ENCODE measurements at regions not wholly inside any gene's neighbourhood (a gene's known extent, or its start where the extent isn't known, plus 50 kb on each side); places are given as distances from the start of the nearest gene placed in this dataset.
"Not testable (repeated sequence)": the region's sequence is repeated elsewhere in the genome, so short reads cannot be mapped to it uniquely, and the experiment has no call there.

DNA sequence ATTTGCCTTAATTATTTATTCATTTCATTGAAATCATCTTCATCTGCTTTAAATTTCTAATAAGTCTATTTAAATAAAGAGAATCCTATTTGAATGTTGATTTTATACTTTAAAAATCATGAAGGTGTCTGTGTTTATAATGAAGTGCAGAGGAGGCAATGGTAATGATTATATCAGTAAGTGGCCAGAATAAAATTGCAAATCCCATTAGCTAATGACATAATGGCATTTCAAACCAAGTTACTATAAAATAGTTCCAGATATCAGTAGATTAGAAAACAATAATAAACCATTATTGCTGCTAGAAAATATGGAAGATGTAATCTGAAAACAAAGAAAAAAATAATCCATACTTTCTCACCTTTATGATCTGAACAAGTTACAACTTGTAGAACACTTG, 647.8 kb upstream of the KLHL1 start:
- no peak for DNase-seq

DNA sequence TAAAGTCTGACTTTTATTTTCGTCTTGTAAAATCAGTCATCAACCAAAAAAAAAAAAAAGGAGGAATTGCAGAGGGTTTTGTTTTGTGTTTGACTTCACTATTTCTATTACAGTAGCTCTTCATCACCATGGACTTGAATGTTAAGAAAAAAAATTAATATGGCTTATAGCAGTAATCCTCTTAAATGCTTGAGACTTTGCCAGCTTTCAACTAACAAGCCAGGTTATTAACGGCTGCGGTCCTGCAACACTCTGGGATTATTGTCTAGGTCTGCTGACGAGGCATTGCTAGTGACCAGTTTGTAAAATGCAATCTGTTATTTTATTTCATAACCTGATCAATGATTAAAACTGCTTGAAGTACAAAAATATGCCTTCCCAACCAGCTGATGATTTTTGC, 647.2 kb upstream of the KLHL1 start:
- no peak for DNase-seq

DNA sequence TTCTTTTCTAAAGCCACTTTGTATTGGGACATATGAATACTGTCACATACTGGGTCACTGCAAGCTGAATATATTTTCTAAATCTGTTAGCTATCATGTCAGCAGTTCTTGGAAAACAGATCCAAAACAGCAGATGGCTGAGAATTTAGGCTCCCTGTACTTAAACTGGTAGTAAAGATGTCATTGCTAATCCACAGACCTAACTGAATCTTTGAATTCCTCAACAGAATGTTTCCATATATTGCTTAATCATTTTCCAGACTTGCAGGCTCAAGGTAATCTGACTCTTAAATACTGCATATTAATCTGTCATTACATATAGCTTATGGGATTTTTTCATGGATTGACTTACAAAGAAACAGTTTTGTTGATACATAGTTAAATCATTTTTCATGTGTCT, 639.0 kb upstream of the KLHL1 start:
- no peak for DNase-seq

DNA sequence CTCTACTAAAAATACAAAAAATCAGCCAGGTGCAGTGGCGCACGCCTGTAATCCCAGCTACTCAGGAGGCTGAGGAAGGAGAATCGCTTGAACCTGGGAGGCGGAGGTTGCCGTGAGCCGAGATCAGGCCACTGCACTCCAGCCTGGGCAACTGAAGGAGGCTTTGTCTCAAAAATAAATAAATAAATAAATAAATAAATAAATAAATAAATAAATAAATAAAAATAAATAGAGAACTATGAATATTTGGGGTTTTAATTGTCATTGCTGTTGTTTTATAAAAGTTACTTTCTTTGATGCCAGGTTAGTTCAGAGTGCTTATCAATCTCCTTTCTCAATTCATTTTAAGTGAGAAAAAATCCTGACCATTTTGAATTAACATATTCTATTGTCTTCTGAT, 638.2 kb upstream of the KLHL1 start:
- DNase-seq: not testable (repeated sequence)

DNA sequence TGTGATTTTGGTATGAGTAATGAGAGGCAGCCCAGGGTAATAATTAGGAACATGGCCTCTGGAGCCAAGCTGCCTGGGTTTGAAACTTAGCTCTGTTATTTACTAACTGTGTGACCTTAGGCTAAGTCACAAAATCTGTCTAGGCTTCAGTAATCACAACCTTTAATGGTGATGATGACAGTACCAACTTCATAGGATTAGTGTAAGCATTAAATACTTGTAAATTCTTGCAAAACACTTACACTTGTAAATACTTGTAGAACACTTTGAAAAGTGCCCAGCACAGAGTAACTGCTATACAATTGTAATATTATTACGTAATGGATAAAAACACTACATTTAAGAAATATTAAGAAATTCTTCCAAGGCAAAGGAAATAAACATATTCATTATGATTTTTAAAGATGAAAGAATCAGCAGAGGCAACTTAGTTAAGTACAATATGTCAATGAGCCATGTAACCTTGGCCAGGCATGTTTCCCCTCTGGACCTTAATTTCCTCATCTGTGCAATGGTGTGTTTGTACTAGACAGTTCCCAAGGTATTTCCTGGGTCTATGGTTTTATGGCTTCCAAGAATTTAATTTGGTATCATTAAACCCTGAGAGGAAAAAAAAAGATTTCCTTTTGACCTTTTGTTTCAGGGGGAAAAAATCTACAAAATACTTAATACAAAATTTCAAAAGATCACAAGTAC, 628.5 kb upstream of the KLHL1 start:
- no peak for DNase-seq

DNA sequence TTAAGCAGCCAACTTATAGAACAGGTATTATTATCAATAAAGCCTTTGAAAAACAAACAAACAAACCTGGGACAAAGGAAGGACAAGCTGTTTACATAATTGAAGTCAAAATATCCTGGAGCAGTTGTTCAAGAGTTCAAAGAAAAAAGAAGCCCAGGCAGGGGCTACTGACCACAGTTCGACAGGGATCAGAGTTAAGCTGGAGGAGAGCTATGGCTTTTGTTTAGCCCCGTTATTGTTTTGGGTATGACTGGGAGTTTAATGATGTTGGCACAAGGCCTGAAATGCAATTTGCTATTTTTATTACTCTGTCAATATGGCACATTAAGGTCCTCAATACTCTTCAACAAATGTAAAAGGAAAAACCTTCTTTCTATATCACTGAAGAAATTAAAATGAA, 624.4 kb upstream of the KLHL1 start:
- no peak for DNase-seq

DNA sequence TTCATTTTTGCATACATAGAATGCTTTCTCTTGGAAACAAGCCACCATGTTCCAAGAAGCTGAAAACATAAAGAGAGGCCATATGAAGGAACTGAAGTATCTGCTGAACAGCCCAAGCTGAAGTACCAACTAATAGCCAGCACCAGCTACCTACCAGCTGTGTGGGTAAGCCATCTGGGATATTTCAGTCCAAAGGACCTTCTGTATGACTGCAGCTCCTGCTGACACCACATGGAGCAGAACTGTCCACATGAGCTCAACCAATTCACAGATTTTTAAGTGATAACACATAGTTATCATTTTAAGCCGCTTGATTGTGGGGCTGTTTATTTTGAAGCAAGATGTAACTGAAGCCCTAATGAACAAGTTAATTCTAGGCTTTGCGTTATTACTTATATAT, 621.1 kb upstream of the KLHL1 start:
- DNase-seq: no peak

DNA sequence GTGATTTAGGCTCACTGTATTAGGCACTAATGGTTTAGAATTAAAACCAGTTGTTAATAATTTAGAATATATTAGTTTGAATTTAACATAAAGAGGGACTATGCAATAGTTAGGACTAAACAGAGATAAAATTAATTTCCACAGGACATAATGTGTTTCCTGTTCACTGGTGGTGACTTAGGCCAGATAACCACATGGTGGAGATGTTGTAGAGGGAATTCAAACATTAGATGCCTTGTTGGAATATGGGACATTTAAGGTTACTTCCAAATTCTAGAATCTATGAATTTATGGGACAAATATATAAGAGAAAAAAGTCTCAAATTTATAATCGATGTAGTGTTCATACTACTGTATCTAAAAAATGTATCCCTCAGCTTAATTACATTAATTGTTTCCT, 615.5 kb upstream of the KLHL1 start:
- DNase-seq: no peak

DNA sequence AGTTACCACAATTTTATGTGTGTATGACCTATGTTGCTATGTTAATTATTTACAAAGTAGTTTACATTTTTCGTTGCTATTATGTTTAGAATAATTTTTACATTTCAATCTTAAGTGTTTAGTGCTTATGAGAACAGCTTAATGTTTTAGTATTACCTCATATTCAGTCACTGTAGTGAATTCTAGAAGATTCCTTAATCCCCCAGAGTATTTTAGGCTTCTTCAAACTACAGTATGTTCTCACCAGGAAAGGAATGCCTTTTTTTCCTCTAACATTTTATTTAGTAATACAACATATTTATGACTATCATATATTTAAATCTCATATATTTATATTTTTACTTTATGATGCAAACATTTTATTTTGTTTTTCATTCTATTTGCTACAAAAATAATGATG, 612.1 kb upstream of the KLHL1 start:
- no peak for DNase-seq

DNA sequence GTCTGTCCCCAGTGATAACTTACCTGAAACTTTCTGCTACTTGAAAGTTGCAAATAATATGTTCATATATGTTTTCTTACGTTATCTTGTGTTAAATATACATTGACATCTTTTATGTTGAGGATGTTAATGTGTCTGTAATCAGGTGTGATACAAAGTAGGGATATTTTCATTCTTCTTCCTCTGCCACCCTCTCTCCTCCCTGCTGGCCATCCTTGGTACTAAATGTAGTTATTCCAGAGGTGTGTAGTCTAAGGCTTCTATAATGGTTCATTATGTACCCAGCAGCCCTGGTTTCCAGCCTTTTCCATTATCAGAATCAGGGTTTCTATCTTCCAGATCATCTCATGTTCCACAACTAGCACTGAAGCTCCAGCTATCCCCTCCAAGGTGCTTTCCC, 606.7 kb upstream of the KLHL1 start:
- DNase-seq: no peak

DNA sequence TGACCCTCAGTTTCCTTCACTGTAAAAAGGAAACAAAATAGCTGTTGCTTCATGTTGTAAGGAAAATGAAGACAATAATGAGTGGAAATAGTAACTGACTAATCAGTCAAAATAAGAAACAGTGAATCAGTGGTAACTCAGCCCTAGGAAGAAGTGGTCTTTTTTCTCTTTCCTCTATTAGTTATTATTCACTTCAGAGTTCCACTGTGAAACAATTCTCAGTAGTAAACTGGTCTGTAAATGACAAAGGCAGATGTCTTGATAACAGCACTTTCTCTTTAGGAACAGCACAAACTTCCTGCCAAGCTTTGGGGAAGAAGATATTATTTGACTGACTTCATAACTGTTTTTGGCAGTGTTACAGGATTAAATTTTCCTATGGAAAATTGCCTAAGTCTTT, 600.5 kb upstream of the KLHL1 start:
- no peak for DNase-seq

DNA sequence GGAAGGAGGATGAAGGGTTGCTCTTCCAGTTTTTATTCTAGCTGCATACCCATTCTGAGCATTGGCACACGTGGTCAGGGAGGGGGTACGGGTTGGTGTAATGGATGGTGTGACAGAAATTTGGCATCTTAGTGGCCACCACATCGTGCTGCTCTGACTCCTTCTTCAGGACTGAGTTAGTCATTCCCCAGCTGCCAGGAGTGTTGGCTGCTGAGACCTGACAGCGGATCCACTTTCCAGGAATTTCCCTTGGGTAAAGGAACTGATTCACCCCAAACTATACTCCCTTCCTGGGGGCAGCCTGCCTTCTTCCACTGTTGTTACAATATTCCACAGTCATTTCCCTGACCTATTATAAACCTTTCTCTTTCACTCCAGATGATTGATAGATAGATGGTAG, 595.5 kb upstream of the KLHL1 start:
- DNase-seq: no peak

DNA sequence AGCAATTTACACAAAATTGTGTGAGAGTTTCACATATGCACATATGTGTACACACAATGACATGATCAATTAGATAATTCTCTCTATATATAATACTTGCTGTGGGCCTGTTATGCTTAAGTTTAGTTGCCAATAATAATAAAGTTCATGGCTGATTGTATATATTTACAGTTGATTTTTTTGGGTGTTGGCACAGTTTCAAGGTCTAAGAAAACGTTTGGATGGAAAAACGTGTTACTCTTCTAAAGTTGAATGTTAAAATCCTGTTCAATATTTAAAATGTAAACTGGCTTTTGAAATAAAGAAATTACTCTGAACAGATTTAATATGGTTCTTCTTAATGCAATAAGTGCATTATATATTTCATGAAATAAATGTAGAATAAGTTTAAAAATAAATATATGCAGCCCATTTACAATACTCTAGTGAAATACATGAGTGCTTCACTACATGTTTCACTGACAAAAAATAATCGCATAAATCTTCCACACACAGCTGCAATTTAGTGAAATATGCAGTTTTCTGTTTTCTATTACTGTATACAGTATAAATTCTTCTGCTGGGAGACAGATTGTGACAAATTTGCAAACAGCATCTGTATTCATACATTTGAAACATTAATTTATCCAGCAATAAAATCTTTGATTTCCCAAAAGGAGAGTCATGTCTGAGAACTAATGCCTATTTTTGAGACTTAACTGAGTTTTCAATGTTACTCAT, 586.9 kb upstream of the KLHL1 start:
- DNase-seq: no peak

DNA sequence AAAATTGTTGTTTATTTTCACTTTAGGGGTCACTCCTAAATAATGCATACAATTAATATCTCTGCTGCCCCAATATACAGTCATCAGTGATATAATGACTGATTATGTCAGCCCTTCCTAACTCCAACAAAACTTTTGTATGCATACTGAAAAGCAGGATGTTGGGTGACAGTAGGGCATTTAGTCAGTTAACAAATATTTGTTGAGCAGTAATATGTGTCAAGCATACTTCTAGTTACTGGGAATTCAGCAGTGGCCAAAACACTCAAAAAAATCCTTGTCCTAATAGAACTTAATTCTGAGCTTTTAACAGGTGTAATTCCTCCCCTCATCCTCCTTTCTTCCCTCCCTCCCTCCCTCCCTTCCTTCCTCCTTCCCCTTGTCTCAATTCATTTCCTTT, 560.7 kb upstream of the KLHL1 start:
- no peak for DNase-seq

DNA sequence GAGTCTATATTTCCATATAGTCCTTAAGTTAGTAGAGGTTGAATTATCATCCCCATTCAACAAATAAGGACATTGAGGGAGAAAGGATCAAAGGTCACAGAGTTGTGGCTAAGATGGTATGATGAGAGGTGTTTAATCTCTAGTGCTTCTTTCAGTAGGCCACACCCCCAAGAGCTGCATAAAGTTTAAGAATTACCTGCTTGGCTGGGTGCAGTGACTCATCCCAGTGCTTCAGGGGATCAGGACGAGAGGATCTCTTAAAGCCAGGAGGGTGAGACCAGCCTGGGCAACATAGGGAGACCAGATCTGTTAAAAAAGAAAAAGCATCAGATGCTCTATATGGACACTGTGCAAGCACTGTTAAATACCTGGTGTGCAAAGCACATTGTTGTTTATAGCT, 560.0 kb upstream of the KLHL1 start:
- no peak for DNase-seq

DNA sequence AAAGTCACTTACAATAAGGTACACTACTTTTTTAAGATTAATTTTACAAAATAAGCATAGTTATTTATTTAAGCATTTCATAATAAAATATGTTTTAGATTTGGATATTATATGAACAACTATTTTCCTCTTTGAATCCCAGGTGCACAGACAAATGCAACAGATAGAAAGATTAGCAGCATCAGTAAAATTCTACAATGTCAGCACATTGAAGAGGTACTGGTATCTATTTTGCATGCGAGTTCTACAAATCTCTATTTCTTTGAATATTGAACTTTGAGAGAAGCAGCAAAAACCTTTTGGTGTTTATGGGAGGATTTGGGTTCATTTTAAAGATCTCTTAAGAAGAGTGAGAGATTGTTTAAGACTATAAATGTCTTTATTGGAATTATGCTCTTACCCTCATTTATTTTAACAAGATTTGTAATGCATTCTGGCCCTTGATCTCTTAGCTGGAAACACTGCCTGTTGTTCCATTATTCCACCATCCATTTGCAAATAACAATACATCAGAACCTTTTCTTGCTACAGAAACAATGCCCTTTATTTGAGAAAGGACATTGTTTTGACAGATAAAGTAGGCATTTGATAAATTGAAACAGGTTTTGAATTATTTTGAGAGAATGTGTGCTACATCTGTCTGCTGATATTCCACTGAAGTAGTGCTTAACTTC, 558.8 kb upstream of the KLHL1 start:
- DNase-seq: no peak

DNA sequence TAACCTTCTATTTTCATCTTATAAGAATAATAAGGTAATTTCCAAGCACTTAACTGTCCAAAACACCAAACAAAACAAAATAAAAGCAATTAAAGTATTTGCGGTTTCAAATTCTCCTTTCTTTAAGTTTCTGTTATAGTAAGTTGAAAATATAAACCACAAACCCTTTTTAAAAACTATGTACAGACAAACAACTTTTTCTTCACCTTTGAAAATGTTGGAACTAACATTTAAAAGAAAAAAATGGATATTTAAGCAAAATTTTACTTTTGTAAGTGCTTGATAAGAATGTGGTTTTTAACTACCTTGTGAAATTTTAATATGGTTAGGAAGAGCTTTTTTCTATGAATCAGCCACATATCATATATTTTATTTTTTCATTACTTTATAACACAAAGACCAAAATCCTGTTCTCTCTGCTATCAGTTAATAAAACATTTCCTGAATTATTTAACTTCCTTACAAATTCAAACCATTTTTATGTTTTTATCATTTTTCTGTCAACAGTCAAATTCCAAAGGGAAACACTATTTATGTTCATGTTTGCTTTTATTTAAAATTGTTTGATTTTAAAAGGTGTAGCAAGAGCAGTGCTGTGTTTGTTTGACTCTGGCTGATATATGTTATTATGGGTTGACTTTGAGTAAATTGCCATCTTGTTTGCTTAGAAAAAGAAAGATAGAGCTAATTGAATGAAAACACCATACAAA, 554.1 kb upstream of the KLHL1 start:
- no peak for DNase-seq

DNA sequence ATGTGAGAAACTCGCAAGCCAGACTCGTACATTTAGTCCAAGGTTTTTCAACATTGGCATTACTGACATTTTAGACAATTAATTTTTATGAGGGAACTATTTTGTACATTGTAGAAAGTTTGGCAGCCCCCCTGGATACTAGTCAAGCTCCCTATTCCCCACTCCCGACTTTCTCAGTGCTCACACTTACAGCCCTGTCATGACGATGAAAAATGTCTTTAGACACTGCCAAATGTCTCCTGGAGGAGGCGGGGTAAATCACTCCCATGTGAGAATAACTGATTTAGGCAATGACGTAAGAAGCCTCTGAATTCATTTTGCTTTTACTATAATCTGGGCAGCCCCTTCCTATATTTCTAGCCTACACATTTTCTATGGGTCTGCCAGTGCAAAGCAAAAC, 535.8 kb upstream of the KLHL1 start:
- no peak for DNase-seq

DNA sequence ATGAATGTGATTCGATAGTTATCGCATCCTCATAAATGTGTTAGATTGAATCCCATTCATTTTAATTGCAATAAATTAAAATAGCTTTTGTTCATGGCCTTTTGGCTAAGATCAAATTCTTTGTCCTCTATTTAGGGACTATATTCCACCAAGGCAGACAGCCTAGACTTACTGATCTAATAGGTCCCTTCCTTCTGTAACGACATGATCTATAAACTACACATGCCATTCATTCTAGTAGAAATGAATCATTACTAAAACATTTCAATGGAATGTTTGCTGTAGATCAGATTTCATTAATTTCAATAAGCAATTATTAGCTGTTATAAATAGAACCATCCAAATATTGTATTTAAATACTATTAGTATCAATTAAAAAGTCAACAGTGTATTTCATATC, 526.6 kb upstream of the KLHL1 start:
- DNase-seq: no peak

DNA sequence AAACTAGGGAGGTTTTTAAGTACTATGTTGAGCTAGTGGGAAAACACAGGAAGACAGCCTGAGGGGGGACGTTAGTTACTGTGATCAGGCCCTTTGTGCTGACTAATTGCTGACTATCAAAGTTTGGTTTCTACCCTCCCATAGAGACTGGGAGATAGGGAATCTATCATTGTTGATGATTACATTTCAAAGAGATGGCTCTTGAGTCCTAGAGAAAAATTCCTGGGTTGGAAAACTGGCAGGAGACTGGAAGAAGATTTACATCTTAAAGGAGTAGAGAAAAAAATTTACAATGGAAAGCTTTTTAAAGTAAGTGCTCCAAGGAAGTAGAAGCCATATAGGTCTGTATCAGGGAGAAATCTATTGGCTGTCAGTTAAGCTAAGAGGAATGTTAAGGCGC, 522.0 kb upstream of the KLHL1 start:
- DNase-seq: no peak

DNA sequence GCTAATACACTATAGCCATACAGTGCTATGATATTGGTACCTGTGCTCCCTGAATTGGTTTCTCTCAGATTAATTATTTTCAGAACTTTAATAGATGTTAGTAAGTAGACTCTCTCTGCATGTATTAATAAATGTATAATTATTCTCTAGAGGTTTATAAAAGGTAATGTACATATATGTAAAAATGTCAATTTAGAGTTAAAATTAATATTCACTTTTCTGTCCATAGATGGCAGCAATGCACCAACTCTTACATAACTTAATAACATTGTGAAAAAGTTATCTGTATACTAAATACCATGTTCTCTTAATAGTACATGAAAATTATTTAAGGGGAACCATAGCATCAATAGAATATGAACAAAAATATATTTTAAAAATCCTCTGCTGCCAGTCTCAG, 515.0 kb upstream of the KLHL1 start:
- no peak for DNase-seq

DNA sequence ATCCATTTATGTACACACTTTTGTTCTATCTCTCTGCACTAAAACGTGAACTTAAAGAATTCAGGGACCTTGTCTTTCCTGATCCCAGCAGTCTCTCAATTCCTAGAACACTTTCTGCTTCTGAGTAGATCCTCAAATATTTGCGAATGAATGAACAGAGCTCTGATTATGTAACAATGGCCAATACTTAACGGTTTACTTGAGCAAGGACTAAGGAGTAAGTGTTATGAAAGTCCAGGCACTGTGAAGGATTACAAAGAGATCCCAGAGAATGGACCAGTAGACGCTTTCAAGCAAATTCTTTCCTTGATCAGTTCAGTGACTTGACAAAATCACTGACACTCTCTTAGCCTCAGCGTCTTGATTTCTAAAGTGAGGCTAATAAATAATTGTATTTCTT, 514.5 kb upstream of the KLHL1 start:
- no peak for DNase-seq

DNA sequence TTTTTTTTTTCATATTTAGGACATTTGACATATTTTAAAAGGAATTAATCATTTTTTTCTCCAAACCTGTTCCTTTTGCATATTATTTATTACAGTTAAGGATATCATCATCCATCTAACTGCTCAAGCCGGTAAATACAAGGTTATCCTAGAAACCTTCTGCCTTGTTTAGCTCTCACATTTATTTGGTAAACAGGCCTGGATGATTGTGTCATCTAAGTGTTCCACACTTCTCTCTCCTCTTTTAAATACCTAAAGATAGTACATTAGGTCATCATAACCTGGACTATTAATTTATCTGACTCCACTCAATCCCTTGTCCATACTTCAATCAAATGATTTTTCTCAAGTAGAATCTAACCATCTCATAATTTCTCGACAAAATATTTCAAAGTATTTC, 511.7 kb upstream of the KLHL1 start:
- DNase-seq: no peak

DNA sequence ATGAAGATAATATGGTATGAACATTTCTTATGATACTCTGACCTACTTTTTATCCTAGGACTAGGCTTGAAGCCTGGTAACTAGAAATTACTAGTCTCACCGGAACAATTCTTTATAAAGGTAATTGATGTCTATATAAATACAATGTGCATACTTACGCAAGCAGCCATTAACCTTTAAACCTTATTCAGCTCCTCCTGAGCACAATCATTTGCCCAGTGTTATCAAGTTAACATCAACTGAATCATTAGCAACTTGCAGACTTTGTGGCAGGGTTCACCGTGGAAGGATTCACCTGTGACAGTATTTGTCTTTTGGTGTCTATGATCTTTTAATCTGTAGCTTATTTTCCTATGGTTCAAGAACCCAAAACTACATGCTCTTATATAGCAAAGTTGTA, 508.6 kb upstream of the KLHL1 start:
- DNase-seq: no peak
